Uterus (tissue), 2 donors: ENCODE measurements at regions not wholly inside any gene's neighbourhood (a gene's known extent, or its start where the extent isn't known, plus 50 kb on each side); places are given as distances from the start of the nearest gene placed in this dataset.

Experiments
- POLR2A ChIP-seq, 2 donors: fragments of 450-650 bp; IDR thresholded peaks; one replicate each; pipeline ENCODE4 v1.6.1; 2016; ENCODE audit warnings: antibody characterized with exemption in 2 of 2, mild to moderate bottlenecking in 1 of 2, moderate library complexity in 1 of 2
- TF ChIP-seq, protein P1 (sequence below), 4 experiments: fragments of 200-600 bp in 2 of 4; fragments of 450-650 bp in 2 of 4; sonication (generic) in 2 of 4; IDR thresholded peaks; one replicate each; pipeline ENCODE4 v1.5.1; 2016 to 2019; ENCODE audit warnings: antibody characterized with exemption in 4 of 4, mild to moderate bottlenecking in 2 of 4, moderate library complexity in 1 of 4

DNA sequence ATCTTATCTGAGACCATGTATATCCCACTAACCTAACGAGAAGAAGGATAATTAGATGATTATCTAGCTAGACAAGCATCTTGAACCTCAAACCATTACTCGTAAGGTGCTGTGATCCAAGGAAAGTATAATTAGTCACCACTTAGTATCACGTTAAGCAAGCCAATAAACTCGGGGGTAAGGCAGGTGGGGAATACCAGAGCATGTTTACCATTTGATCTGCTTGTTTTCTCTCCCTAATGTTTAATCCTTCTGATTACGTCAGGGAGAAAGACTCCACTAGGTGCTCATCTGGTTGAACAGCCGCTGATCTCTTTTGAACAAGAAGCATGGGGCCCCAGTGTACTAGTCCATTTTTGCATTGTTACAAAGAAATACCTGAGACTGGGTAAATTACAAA, 69.9 kb upstream of the SLC1A1 start:
- TF ChIP-seq POLR2A (IDR thresholded peaks at IDR 0.05) = no peak
- TF ChIP-seq, protein P1, sequence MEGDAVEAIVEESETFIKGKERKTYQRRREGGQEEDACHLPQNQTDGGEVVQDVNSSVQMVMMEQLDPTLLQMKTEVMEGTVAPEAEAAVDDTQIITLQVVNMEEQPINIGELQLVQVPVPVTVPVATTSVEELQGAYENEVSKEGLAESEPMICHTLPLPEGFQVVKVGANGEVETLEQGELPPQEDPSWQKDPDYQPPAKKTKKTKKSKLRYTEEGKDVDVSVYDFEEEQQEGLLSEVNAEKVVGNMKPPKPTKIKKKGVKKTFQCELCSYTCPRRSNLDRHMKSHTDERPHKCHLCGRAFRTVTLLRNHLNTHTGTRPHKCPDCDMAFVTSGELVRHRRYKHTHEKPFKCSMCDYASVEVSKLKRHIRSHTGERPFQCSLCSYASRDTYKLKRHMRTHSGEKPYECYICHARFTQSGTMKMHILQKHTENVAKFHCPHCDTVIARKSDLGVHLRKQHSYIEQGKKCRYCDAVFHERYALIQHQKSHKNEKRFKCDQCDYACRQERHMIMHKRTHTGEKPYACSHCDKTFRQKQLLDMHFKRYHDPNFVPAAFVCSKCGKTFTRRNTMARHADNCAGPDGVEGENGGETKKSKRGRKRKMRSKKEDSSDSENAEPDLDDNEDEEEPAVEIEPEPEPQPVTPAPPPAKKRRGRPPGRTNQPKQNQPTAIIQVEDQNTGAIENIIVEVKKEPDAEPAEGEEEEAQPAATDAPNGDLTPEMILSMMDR (IDR thresholded peaks at IDR 0.05) = no peak
